ENCODE measurements at regions not wholly inside any gene's neighbourhood (a gene's known extent, or its start where the extent isn't known, plus 50 kb on each side); places are given as distances from the start of the nearest gene placed in this dataset.

GRCh38 chr4:60155088-60155487, 1045.0 kb upstream of the ADGRL3 start:
- H3K79me2 ChIP-seq (ENCODE audit: control insufficient read depth, insufficient read depth, low read length) = no peaks in the 10 kb centered on the region
- WGBS (ENCODE audit: extremely low coverage, insufficient coverage, low lambda C conversion rate) = no CpG with 5 or more reads among the region's 5 CpGs

GRCh38 chr4:60173103-60173502, 1027.0 kb upstream of the ADGRL3 start:
- no peaks in the 10 kb centered on the region for H3K36me3 ChIP-seq (ENCODE audit: control insufficient read depth, insufficient read depth, low read length)
- H4K5ac ChIP-seq (ENCODE audit: low read length) = no peak overlapping the region
- H2BK15ac ChIP-seq (replicated peaks; ENCODE audit: low read depth) = no peak overlapping the region
- no peak overlapping the region for H3K56ac ChIP-seq (ENCODE audit: low read length)
- H3K27ac ChIP-seq (ENCODE audit: low read depth, low read length) = no peak overlapping the region
- no peaks in the 10 kb centered on the region for H3K4me1 ChIP-seq (ENCODE audit: control insufficient read depth, low read depth, low read length)
- no peaks in the 10 kb centered on the region for H3K27me3 ChIP-seq (ENCODE audit: insufficient read depth, low read length, poor library complexity)
- H2AK5ac ChIP-seq (ENCODE audit: low read length) = no peak overlapping the region
- no peak overlapping the region for H3K4me2 ChIP-seq (ENCODE audit: low read length)
- no peak overlapping the region for H3K9ac ChIP-seq (ENCODE audit: low read length)
- H3K4me3 ChIP-seq (ENCODE audit: low read length) = no peak overlapping the region
- no peak overlapping the region for H3K23ac ChIP-seq (ENCODE audit: low read length)
- H2BK5ac ChIP-seq (ENCODE audit: low read length) = no peak overlapping the region
- no peak overlapping the region for H2BK120ac ChIP-seq (ENCODE audit: low read depth, low read length)
- no peak overlapping the region for H3K18ac ChIP-seq (ENCODE audit: low read length)
- H4K8ac ChIP-seq (ENCODE audit: low read depth, low read length) = no peak overlapping the region
- no peak for DNase-seq
- H3K79me1 ChIP-seq (ENCODE audit: low read length) = no peaks in the 10 kb centered on the region
- H3K4ac ChIP-seq (ENCODE audit: low read depth, low read length) = no peak overlapping the region
- no peaks in the 10 kb centered on the region for H3K79me2 ChIP-seq (ENCODE audit: control insufficient read depth, insufficient read depth, low read length)

More at GRCh38 chr4:60155088-60155487, 1045.0 kb upstream of the ADGRL3 start:
- no peak for DNase-seq
- H2BK5ac ChIP-seq (ENCODE audit: low read length) = no peak overlapping the region
- H3K36me3 ChIP-seq (ENCODE audit: control insufficient read depth, insufficient read depth, low read length) = no peaks in the 10 kb centered on the region
- H3K23ac ChIP-seq (ENCODE audit: low read length) = no peak overlapping the region
- no peak overlapping the region for H3K4me2 ChIP-seq (ENCODE audit: low read length)
- H3K4me1 ChIP-seq (ENCODE audit: control insufficient read depth, low read depth, low read length) = no peaks in the 10 kb centered on the region
- no peak overlapping the region for H4K5ac ChIP-seq (ENCODE audit: low read length)
- no peak overlapping the region for H3K18ac ChIP-seq (ENCODE audit: low read length)
- no peak overlapping the region for H3K9ac ChIP-seq (ENCODE audit: low read length)
- no peak overlapping the region for H3K4ac ChIP-seq (ENCODE audit: low read depth, low read length)
- no peaks in the 10 kb centered on the region for H3K79me1 ChIP-seq (ENCODE audit: low read length)
- no peak overlapping the region for H3K27ac ChIP-seq (ENCODE audit: low read depth, low read length)
- no peak overlapping the region for H2BK15ac ChIP-seq (replicated peaks; ENCODE audit: low read depth)
- no peaks in the 10 kb centered on the region for H3K27me3 ChIP-seq (ENCODE audit: insufficient read depth, low read length, poor library complexity)
- no peak overlapping the region for H3K4me3 ChIP-seq (ENCODE audit: low read length)
- no peak overlapping the region for H3K56ac ChIP-seq (ENCODE audit: low read length)
- H4K8ac ChIP-seq (ENCODE audit: low read depth, low read length) = no peak overlapping the region
- no peak overlapping the region for H2BK120ac ChIP-seq (ENCODE audit: low read depth, low read length)
- H2AK5ac ChIP-seq (ENCODE audit: low read length) = no peak overlapping the region

- Histone ChIP-seq H3K4me3 (ENCODE audit: low read length) (no peak overlapping the region), H3K27ac (ENCODE audit: low read depth, low read length) (no peak overlapping the region), H3K36me3 (ENCODE audit: control insufficient read depth, insufficient read depth, low read length) (no peaks in the 10 kb centered on the region), H3K79me1 (ENCODE audit: low read length) (no peaks in the 10 kb centered on the region), H2BK15ac (replicated peaks; ENCODE audit: low read depth) (no peak overlapping the region), H2AK5ac (ENCODE audit: low read length) (no peak overlapping the region), H4K8ac (ENCODE audit: low read depth, low read length) (no peak overlapping the region), H3K9ac (ENCODE audit: low read length) (no peak overlapping the region), H3K56ac (ENCODE audit: low read length) (no peak overlapping the region), H2BK5ac (ENCODE audit: low read length) (no peak overlapping the region), H3K4me2 (ENCODE audit: low read length) (no peak overlapping the region), H3K4ac (ENCODE audit: low read depth, low read length) (no peak overlapping the region), H3K27me3 (ENCODE audit: insufficient read depth, low read length, poor library complexity) (no peaks in the 10 kb centered on the region), H3K23ac (ENCODE audit: low read length) (no peak overlapping the region), H4K5ac (ENCODE audit: low read length) (no peak overlapping the region), H3K18ac (ENCODE audit: low read length) (no peak overlapping the region), H2BK120ac (ENCODE audit: low read depth, low read length) (no peak overlapping the region), H3K4me1 (ENCODE audit: control insufficient read depth, low read depth, low read length) (no peaks in the 10 kb centered on the region), H3K79me2 (ENCODE audit: control insufficient read depth, insufficient read depth, low read length) (no peaks in the 10 kb centered on the region)
- DNase-seq = no peak
- no CpG with 5 or more reads among the region's 5 CpGs for WGBS (ENCODE audit: extremely low coverage, insufficient coverage, low lambda C conversion rate)
Observed at GRCh38 chr4:60173718-60174117, 1026.4 kb upstream of the ADGRL3 start.

GRCh38 chr4:60175241-60175640, 1024.9 kb upstream of the ADGRL3 start:
- Histone ChIP-seq H3K36me3 (ENCODE audit: control insufficient read depth, insufficient read depth, low read length) (no peaks in the 10 kb centered on the region), H3K4me1 (ENCODE audit: control insufficient read depth, low read depth, low read length) (no peaks in the 10 kb centered on the region), H2BK120ac (ENCODE audit: low read depth, low read length) (no peak overlapping the region), H2BK15ac (replicated peaks; ENCODE audit: low read depth) (no peak overlapping the region), H2AK5ac (ENCODE audit: low read length) (no peak overlapping the region), H3K4me2 (ENCODE audit: low read length) (no peak overlapping the region), H3K79me2 (ENCODE audit: control insufficient read depth, insufficient read depth, low read length) (no peaks in the 10 kb centered on the region), H3K9ac (ENCODE audit: low read length) (no peak overlapping the region), H3K18ac (ENCODE audit: low read length) (no peak overlapping the region), H4K5ac (ENCODE audit: low read length) (no peak overlapping the region), H3K4me3 (ENCODE audit: low read length) (no peak overlapping the region), H3K27ac (ENCODE audit: low read depth, low read length) (no peak overlapping the region), H2BK5ac (ENCODE audit: low read length) (no peak overlapping the region), H3K4ac (ENCODE audit: low read depth, low read length) (no peak overlapping the region), H3K27me3 (ENCODE audit: insufficient read depth, low read length, poor library complexity) (no peaks in the 10 kb centered on the region), H3K23ac (ENCODE audit: low read length) (no peak overlapping the region), H4K8ac (ENCODE audit: low read depth, low read length) (no peak overlapping the region), H3K79me1 (ENCODE audit: low read length) (no peaks in the 10 kb centered on the region), H3K56ac (ENCODE audit: low read length) (no peak overlapping the region)
- no peak for DNase-seq
- WGBS (ENCODE audit: extremely low coverage, insufficient coverage, low lambda C conversion rate) = no CpG with 5 or more reads among the region's 1 CpG

DNA sequence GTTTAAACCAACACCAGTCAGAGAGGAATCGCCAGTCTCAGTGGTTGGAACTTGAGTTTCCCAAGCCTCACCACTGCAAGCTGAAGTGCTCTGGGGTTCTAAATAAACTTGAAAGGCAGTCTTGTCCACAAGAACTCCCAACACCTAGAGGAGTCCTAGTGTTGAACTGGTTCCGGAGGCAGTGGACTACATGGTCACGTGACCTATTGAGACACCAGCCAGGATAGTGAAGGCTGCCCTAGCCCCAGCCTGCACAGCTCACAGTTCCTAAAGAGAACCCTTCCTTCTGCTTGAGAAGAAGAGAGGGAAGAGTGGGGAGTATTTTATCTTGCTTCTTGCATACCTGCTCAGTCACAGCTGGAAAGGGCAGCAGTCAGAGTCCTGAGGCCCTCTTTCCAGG, 1012.7 kb upstream of the ADGRL3 start:
- DNase-seq = no peak
- no peak overlapping the region for H2BK120ac ChIP-seq (ENCODE audit: low read depth, low read length)
- H3K4me1 ChIP-seq (ENCODE audit: control insufficient read depth, low read depth, low read length) = no peaks in the 10 kb centered on the region
- no peak overlapping the region for H3K4ac ChIP-seq (ENCODE audit: low read depth, low read length)
- no CpG with 5 or more reads among the region's 3 CpGs for WGBS (ENCODE audit: extremely low coverage, insufficient coverage, low lambda C conversion rate)
- H3K27me3 ChIP-seq (ENCODE audit: insufficient read depth, low read length, poor library complexity) = no peaks in the 10 kb centered on the region
- no peak overlapping the region for H2AK5ac ChIP-seq (ENCODE audit: low read length)
- H3K18ac ChIP-seq (ENCODE audit: low read length) = no peak overlapping the region
- H3K79me2 ChIP-seq (ENCODE audit: control insufficient read depth, insufficient read depth, low read length) = no peaks in the 10 kb centered on the region
- no peak overlapping the region for H4K5ac ChIP-seq (ENCODE audit: low read length)
- no peaks in the 10 kb centered on the region for H3K79me1 ChIP-seq (ENCODE audit: low read length)
- H3K4me2 ChIP-seq (ENCODE audit: low read length) = no peak overlapping the region
- H3K9ac ChIP-seq (ENCODE audit: low read length) = no peak overlapping the region
- H3K36me3 ChIP-seq (ENCODE audit: control insufficient read depth, insufficient read depth, low read length) = no peaks in the 10 kb centered on the region
- H3K4me3 ChIP-seq (ENCODE audit: low read length) = no peak overlapping the region
- no peak overlapping the region for H2BK5ac ChIP-seq (ENCODE audit: low read length)
- H2BK15ac ChIP-seq (replicated peaks; ENCODE audit: low read depth) = no peak overlapping the region
- no peak overlapping the region for H4K8ac ChIP-seq (ENCODE audit: low read depth, low read length)
- H3K27ac ChIP-seq (ENCODE audit: low read depth, low read length) = no peak overlapping the region
- no peak overlapping the region for H3K56ac ChIP-seq (ENCODE audit: low read length)
- no peak overlapping the region for H3K23ac ChIP-seq (ENCODE audit: low read length)

DNA sequence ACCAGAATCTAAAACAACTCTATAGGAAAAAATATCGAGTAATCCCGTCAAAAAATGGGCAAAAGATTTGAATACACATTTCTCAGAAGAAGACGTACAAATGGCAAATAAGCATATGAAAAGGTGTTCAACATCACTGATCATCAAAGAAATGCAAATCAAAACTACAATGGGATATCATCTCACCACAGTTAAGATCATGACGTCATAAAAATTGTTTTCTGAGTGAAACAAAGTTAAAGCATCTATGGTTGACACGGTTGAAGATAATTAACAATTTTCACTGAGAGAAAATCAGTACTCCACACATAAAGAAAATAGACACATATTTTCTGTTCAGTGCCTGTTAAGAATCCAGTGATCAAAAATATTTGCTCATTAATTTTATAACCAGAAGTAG, 1010.8 kb upstream of the ADGRL3 start:
- H3K4me3 ChIP-seq (ENCODE audit: low read length) = no peak overlapping the region
- H3K4me2 ChIP-seq (ENCODE audit: low read length) = no peak overlapping the region
- no peak overlapping the region for H3K23ac ChIP-seq (ENCODE audit: low read length)
- no peak overlapping the region for H4K8ac ChIP-seq (ENCODE audit: low read depth, low read length)
- H3K56ac ChIP-seq (ENCODE audit: low read length) = no peak overlapping the region
- no peaks in the 10 kb centered on the region for H3K27me3 ChIP-seq (ENCODE audit: insufficient read depth, low read length, poor library complexity)
- WGBS (ENCODE audit: extremely low coverage, insufficient coverage, low lambda C conversion rate) = no CpG with 5 or more reads among the region's 5 CpGs
- no peak overlapping the region for H3K27ac ChIP-seq (ENCODE audit: low read depth, low read length)
- no peak overlapping the region for H3K18ac ChIP-seq (ENCODE audit: low read length)
- no peaks in the 10 kb centered on the region for H3K79me1 ChIP-seq (ENCODE audit: low read length)
- no peak overlapping the region for H4K5ac ChIP-seq (ENCODE audit: low read length)
- H3K36me3 ChIP-seq (ENCODE audit: control insufficient read depth, insufficient read depth, low read length) = no peaks in the 10 kb centered on the region
- no peaks in the 10 kb centered on the region for H3K79me2 ChIP-seq (ENCODE audit: control insufficient read depth, insufficient read depth, low read length)
- no peak overlapping the region for H2BK120ac ChIP-seq (ENCODE audit: low read depth, low read length)
- H2AK5ac ChIP-seq (ENCODE audit: low read length) = no peak overlapping the region
- no peaks in the 10 kb centered on the region for H3K4me1 ChIP-seq (ENCODE audit: control insufficient read depth, low read depth, low read length)
- no peak overlapping the region for H3K4ac ChIP-seq (ENCODE audit: low read depth, low read length)
- H2BK15ac ChIP-seq (replicated peaks; ENCODE audit: low read depth) = no peak overlapping the region
- H3K9ac ChIP-seq (ENCODE audit: low read length) = no peak overlapping the region
- no peak for DNase-seq
- H2BK5ac ChIP-seq (ENCODE audit: low read length) = no peak overlapping the region

Data from mesendoderm (in vitro differentiated cells).